SK-N-SH (cell line): ENCODE measurements at regions not wholly inside any gene's neighbourhood (a gene's known extent, or its start where the extent isn't known, plus 50 kb on each side); places are given as distances from the start of the nearest gene placed in this dataset.

ENCODE experiments used
- CHD2 ChIP-seq: fragments of 150-350 bp; IDR thresholded peaks from 2 replicates; pipeline ENCODE4 v1.6.1; 2018; ENCODE audit warnings: low read length; ENCODE audit not compliant: partially characterized antibody
- CTCF ChIP-seq: fragments of 200-600 bp; sonication (generic); IDR thresholded peaks from 2 replicates; pipeline ENCODE4 v1.6.1; 2017; ENCODE audit warnings: antibody characterized with exemption, mild to moderate bottlenecking, moderate library complexity
- FOSL2 ChIP-seq: IDR thresholded peaks from 2 replicates; pipeline ENCODE4 v1.4.0; 2012; ENCODE audit warnings: low read depth, mild to moderate bottlenecking, moderate library complexity, borderline replicate concordance
- MEF2A ChIP-seq: IDR thresholded peaks from 2 replicates; pipeline ENCODE4 v1.4.0; 2012; ENCODE audit warnings: low read depth, borderline replicate concordance
- POLR2AphosphoS5 ChIP-seq: IDR thresholded peaks from 2 replicates; pipeline ENCODE4 v1.6.1; 2012; ENCODE audit warnings: low read depth, low read length
- RAD21 ChIP-seq: IDR thresholded peaks from 2 replicates; pipeline ENCODE4 v1.6.1; 2012; ENCODE audit warnings: mild to moderate bottlenecking, low read length
- RCOR1 ChIP-seq: fragments of 150-350 bp; IDR thresholded peaks from 2 replicates; pipeline ENCODE4 v1.6.1; 2017; ENCODE audit warnings: antibody characterized with exemption, low read length
- REST ChIP-seq: IDR thresholded peaks from 2 replicates; pipeline ENCODE4 v1.6.1; 2012; ENCODE audit warnings: mild to moderate bottlenecking, low read depth, low read length, moderate library complexity
- RFX5 ChIP-seq: IDR thresholded peaks from 2 replicates; pipeline ENCODE4 v1.6.1; 2012; ENCODE audit warnings: mild to moderate bottlenecking, improper control_type of control experiment, low read length
- SMC3 ChIP-seq: IDR thresholded peaks from 2 replicates; pipeline ENCODE4 v1.6.1; 2012; ENCODE audit warnings: low read depth, low read length, improper control_type of control experiment
- YY1 ChIP-seq: IDR thresholded peaks from 2 replicates; pipeline ENCODE4 v1.4.0; 2012; ENCODE audit warnings: low read depth, mild to moderate bottlenecking
- TF ChIP-seq, protein P1 (sequence below): IDR thresholded peaks from 2 replicates; pipeline ENCODE4 v1.4.0; 2012; ENCODE audit warnings: low read depth, borderline replicate concordance
- TF ChIP-seq, protein P2 (sequence below): fragments of 150-350 bp; IDR thresholded peaks from 2 replicates; pipeline ENCODE4 v1.6.1; 2017; ENCODE audit warnings: antibody characterized with exemption, low read length, low read depth, borderline replicate concordance

DNA sequence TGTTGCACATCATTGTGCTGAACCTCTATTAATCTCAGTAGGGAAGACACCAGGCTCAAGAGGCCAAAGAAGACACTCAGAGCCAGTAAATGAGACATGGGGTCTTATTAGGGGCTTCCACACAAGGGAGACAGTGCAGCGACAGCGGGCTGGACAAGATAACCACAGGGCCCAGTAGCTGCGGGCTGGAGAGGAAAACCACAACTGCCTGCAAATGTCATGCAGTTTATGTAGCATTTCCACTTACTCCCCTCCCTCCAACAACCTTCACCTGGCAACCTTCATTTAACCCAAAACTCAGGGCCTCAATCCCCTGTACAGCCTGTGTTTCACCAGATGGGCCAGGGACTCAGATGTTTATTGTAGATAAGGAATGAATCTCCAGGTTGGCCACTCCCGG, 185.6 kb downstream of the UTP18 start:
- TF ChIP-seq RCOR1 = no peak
- TF ChIP-seq SMC3 = no peak
- no peak for TF ChIP-seq POLR2AphosphoS5
- TF ChIP-seq MEF2A = no peak
- no peak for TF ChIP-seq CTCF
- no peak for TF ChIP-seq REST
- TF ChIP-seq, protein P1, sequence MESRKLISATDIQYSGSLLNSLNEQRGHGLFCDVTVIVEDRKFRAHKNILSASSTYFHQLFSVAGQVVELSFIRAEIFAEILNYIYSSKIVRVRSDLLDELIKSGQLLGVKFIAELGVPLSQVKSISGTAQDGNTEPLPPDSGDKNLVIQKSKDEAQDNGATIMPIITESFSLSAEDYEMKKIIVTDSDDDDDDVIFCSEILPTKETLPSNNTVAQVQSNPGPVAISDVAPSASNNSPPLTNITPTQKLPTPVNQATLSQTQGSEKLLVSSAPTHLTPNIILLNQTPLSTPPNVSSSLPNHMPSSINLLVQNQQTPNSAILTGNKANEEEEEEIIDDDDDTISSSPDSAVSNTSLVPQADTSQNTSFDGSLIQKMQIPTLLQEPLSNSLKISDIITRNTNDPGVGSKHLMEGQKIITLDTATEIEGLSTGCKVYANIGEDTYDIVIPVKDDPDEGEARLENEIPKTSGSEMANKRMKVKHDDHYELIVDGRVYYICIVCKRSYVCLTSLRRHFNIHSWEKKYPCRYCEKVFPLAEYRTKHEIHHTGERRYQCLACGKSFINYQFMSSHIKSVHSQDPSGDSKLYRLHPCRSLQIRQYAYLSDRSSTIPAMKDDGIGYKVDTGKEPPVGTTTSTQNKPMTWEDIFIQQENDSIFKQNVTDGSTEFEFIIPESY = no peak
- TF ChIP-seq YY1 = no peak
- TF ChIP-seq CHD2 = no peak
- TF ChIP-seq RAD21 = no peak
- TF ChIP-seq RFX5 = no peak
- TF ChIP-seq, protein P2, sequence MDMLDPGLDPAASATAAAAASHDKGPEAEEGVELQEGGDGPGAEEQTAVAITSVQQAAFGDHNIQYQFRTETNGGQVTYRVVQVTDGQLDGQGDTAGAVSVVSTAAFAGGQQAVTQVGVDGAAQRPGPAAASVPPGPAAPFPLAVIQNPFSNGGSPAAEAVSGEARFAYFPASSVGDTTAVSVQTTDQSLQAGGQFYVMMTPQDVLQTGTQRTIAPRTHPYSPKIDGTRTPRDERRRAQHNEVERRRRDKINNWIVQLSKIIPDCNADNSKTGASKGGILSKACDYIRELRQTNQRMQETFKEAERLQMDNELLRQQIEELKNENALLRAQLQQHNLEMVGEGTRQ = no peak
- TF ChIP-seq FOSL2 = no peak
